HG03521 (cell line): ENCODE measurements at regions not wholly inside any gene's neighbourhood (a gene's known extent, or its start where the extent isn't known, plus 50 kb on each side); places are given as distances from the start of the nearest gene placed in this dataset.

Source experiments
- ATAC-seq: cut with Tn5 transposase; IDR thresholded peaks from one replicate; pipeline ENCODE4 v1.9.1; 2021; ENCODE audit warnings: mild to moderate bottlenecking, moderate library complexity; ENCODE audit not compliant: unreplicated experiment

GRCh38 chr4:24303926-24304325, 280.4 kb downstream of the DHX15 start:
- no peak for ATAC-seq

- no peak for ATAC-seq
Measured at GRCh38 chr4:24298911-24299310, 285.4 kb downstream of the DHX15 start.

- no peak for ATAC-seq
Measured at GRCh38 chr4:24287096-24287495, 297.3 kb downstream of the DHX15 start.

GRCh38 chr4:24285759-24286158, 298.6 kb downstream of the DHX15 start:
- no peak for ATAC-seq

- ATAC-seq = no peak
Measured at GRCh38 chr4:24282446-24282845, 301.9 kb downstream of the DHX15 start.

- ATAC-seq = no peak
Measured at GRCh38 chr4:24279911-24280375, 304.4 kb downstream of the DHX15 start.

- ATAC-seq = no peak
Measured at GRCh38 chr4:24279469-24279868, 304.9 kb downstream of the DHX15 start.

- no peak for ATAC-seq
Measured at GRCh38 chr4:24278693-24279092, 305.7 kb downstream of the DHX15 start.

GRCh38 chr4:24274381-24274941, 309.9 kb downstream of the DHX15 start:
- ATAC-seq = no peak

- ATAC-seq = no peak
Measured at GRCh38 chr4:24273136-24273535, 311.2 kb downstream of the DHX15 start.

- no peak for ATAC-seq
Measured at GRCh38 chr4:24266951-24267722, 317.2 kb downstream of the DHX15 start.

- no peak for ATAC-seq
Measured at GRCh38 chr4:24265989-24266388, 318.4 kb downstream of the DHX15 start.

- ATAC-seq = no peak
Measured at GRCh38 chr4:24262616-24263015, 321.7 kb downstream of the DHX15 start.

GRCh38 chr4:24262084-24262483, 322.3 kb downstream of the DHX15 start:
- no peak for ATAC-seq

- no peak for ATAC-seq
Measured at GRCh38 chr4:24260923-24261564, 323.3 kb downstream of the DHX15 start.

- no peak for ATAC-seq
Measured at GRCh38 chr4:24260133-24260715, 324.1 kb downstream of the DHX15 start.

- no peak for ATAC-seq
Measured at GRCh38 chr4:24256547-24256946, 327.8 kb downstream of the DHX15 start.

- ATAC-seq = no peak
Measured at GRCh38 chr4:24256066-24256465, 328.3 kb downstream of the DHX15 start.

GRCh38 chr4:24252121-24252520, 332.2 kb downstream of the DHX15 start:
- no peak for ATAC-seq

- no peak for ATAC-seq
Measured at GRCh38 chr4:24251589-24251988, 332.8 kb downstream of the DHX15 start.

- ATAC-seq = no peak
Measured at GRCh38 chr4:24249972-24250371, 334.4 kb downstream of the DHX15 start.
